GM13976 (cell line): ENCODE measurements at regions not wholly inside any gene's neighbourhood (a gene's known extent, or its start where the extent isn't known, plus 50 kb on each side); places are given as distances from the start of the nearest gene placed in this dataset.

ENCODE experiments used
- DNase-seq: peaks from one replicate; pipeline ENCODE4 v3.0.0; 2012; ENCODE audit warnings: low spot score
- CTCF ChIP-seq: IDR thresholded peaks from 2 replicates; pipeline ENCODE4 v1.5.1; 2012; ENCODE audit warnings: borderline replicate concordance, mild to moderate bottlenecking; ENCODE audit not compliant: insufficient read depth; ENCODE audit errors: extremely low read depth, missing control alignments, control extremely low read depth
- in situ Hi-C: fragments of 300-500 bp; cut with MboI; formaldehyde crosslinking; loops from one replicate; pipeline ENCODE4 v1.12.0; 2022; ENCODE audit warnings: low sequenced_read_pairs, mixed read lengths, inconsistent platforms; ENCODE audit not compliant: unreplicated experiment

GRCh38 chr2:217551252-217551899, 451.4 kb downstream of the TNS1 start:
- no peak for DNase-seq
- in situ Hi-C loops = no loop called here
- no peak for TF ChIP-seq CTCF

- DNase-seq = no peak
- TF ChIP-seq CTCF = no peak
- in situ Hi-C loops = no loop called here
Observed at GRCh38 chr2:217539126-217539525, 463.7 kb downstream of the TNS1 start.

GRCh38 chr2:217538719-217539118, 464.1 kb downstream of the TNS1 start:
- in situ Hi-C loops = no loop called here
- TF ChIP-seq CTCF = no peak
- no peak for DNase-seq

- TF ChIP-seq CTCF = no peak
- DNase-seq = no peak
- in situ Hi-C loops = no loop called here
Observed at GRCh38 chr2:217535957-217536708, 466.7 kb downstream of the TNS1 start.

GRCh38 chr2:217530392-217531090, 472.3 kb downstream of the TNS1 start:
- DNase-seq = no peak
- no peak for TF ChIP-seq CTCF
- in situ Hi-C loops = no loop called here

GRCh38 chr2:217529271-217529670, 473.5 kb downstream of the TNS1 start:
- in situ Hi-C loops = no loop called here
- no peak for TF ChIP-seq CTCF
- no peak for DNase-seq
